HCT116 (cell line): ENCODE measurements at regions not wholly inside any gene's neighbourhood (a gene's known extent, or its start where the extent isn't known, plus 50 kb on each side); places are given as distances from the start of the nearest gene placed in this dataset.

ENCODE experiments used
- ATAC-seq: fragments of 200-7000 bp; cut with Tn5 transposase; 2 replicates; pipeline ENCODE4 v1.9.1; 2020; ENCODE audit warnings: mild to moderate bottlenecking, moderate library complexity
- BruUV-seq: library from RNA; stranded (reverse); fragments of 400-500 nt; replicated peaks from 2 replicates; lab custom pipeline; 2021; lab: Mats Ljungman, UMichigan
- CTCF ChIA-PET: fragments of 300-600 bp; sonication (Branson Sonifier 250); formaldehyde crosslinking; loops from one replicate; lab custom pipeline; 2021; ENCODE audit warnings: antibody characterized with exemption; lab: Charles Lee
- POLR2A ChIA-PET: fragments of 300-600, 350-600 bp; sonication (Branson Sonifier 250); formaldehyde crosslinking; loops from one replicate; lab custom pipeline; 2021; ENCODE audit warnings: antibody characterized with exemption; lab: Charles Lee
- RAD21 ChIA-PET, 2 experiments: fragments of 300-600 bp; sonication (Branson Sonifier 250); formaldehyde crosslinking; loops; one replicate each; lab custom pipeline; 2023; ENCODE audit warnings: low total read pairs in 2 of 2; ENCODE audit not compliant: uncharacterized antibody in 2 of 2, unreplicated experiment in 2 of 2, low non-redundant PET in 1 of 2; lab: Charles Lee
- DNase-seq: peaks from one replicate; pipeline ENCODE4 v3.0.0-alpha.2; 2010; ENCODE audit warnings: low read depth, low spot score
- H2AFZ ChIP-seq: fragments of 200-600 bp; shearing (Covaris generic), sonication (generic); 2 replicates; pipeline ENCODE4 v1.6.1; 2017; ENCODE audit warnings: low read depth, mixed run types, mixed read lengths, antibody characterized with exemption, low read length; ENCODE audit not compliant: poor library complexity, severe bottlenecking
- H3K27ac ChIP-seq: 2 replicates; pipeline ENCODE4 v1.5.1; 2012; ENCODE audit warnings: low read depth, low read length
- H3K27me3 ChIP-seq: fragments of 200-600 bp; sonication (generic); 2 replicates; pipeline ENCODE4 v1.6.1; 2016; ENCODE audit warnings: mixed run types, low read length, mixed read lengths; ENCODE audit not compliant: insufficient read depth
- H3K36me3 ChIP-seq, 2 experiments: fragments of 200-500 bp in 1 of 2; fragments of 200-600 bp in 1 of 2; sonication (Bioruptor generic) in 1 of 2; sonication (generic) in 1 of 2; 2 replicates each; pipeline versions ENCODE4 v1.5.1 to v1.6.1; 2014 to 2016; ENCODE audit warnings: low read length in 2 of 2, inconsistent platforms in 1 of 2, mixed read lengths in 1 of 2, mixed run types in 1 of 2; ENCODE audit not compliant: insufficient read depth in 2 of 2, control insufficient read depth in 1 of 2
- H3K4me1 ChIP-seq, 2 experiments: fragments of 200-600 bp in 1 of 2; sonication (generic) in 1 of 2; 2 replicates each; pipeline versions ENCODE4 v1.5.1 to v1.6.1; 2012 to 2017; ENCODE audit warnings: low read length in 2 of 2, inconsistent platforms in 1 of 2, mild to moderate bottlenecking in 1 of 2, mixed read lengths in 1 of 2, mixed run types in 1 of 2, moderate library complexity in 1 of 2; ENCODE audit not compliant: insufficient read depth in 2 of 2, control insufficient read depth in 1 of 2
- H3K4me2 ChIP-seq: fragments of 200-600 bp; sonication (generic); 2 replicates; pipeline ENCODE4 v1.6.1; 2017; ENCODE audit warnings: mixed run types, low read length, mixed read lengths
- H3K4me3 ChIP-seq, 2 experiments: fragments of 200-600 bp in 1 of 2; sonication (generic) in 1 of 2; replicated peaks in 1 of 2; 2 replicates each; pipeline ENCODE4 v1.5.1; 2011 to 2016; ENCODE audit warnings: low read length in 2 of 2, control low read depth in 1 of 2, low read depth in 1 of 2, mild to moderate bottlenecking in 1 of 2, mixed read lengths in 1 of 2, mixed run types in 1 of 2
- H3K79me2 ChIP-seq: fragments of 200-600 bp; sonication (generic); 2 replicates; pipeline ENCODE4 v1.6.1; 2017; ENCODE audit warnings: mild to moderate bottlenecking, mixed run types, low read length, moderate library complexity, mixed read lengths; ENCODE audit not compliant: insufficient read depth
- H3K9ac ChIP-seq: fragments of 200-600 bp; sonication (generic); 2 replicates; pipeline ENCODE4 v1.6.1; 2016; ENCODE audit warnings: low read length, mixed read lengths
- H3K9me2 ChIP-seq: fragments of 200-600 bp; sonication (generic), shearing (Covaris generic); 2 replicates; pipeline ENCODE4 v1.6.1; 2017; ENCODE audit warnings: mixed run types, mild to moderate bottlenecking, moderate library complexity; ENCODE audit not compliant: insufficient read depth
- H3K9me3 ChIP-seq, 2 experiments: fragments of 200-500 bp in 1 of 2; fragments of 200-600 bp in 1 of 2; sonication (Bioruptor generic) in 1 of 2; sonication (generic) in 1 of 2; 2 replicates each; pipeline ENCODE4 v1.6.1; 2014 to 2017; ENCODE audit warnings: low read length in 2 of 2, mixed read lengths in 2 of 2, inconsistent platforms in 1 of 2, low read depth in 1 of 2, mild to moderate bottlenecking in 1 of 2, mixed run types in 1 of 2, moderate library complexity in 1 of 2; ENCODE audit not compliant: control insufficient read depth in 1 of 2, insufficient read depth in 1 of 2
- H4K20me1 ChIP-seq: fragments of 200-600 bp; sonication (generic), shearing (Covaris generic); 2 replicates; pipeline ENCODE4 v1.6.1; 2017; ENCODE audit warnings: mixed run types, mild to moderate bottlenecking, moderate library complexity; ENCODE audit not compliant: insufficient read depth
- EZH2 ChIP-seq: fragments of 200-600 bp; sonication (generic); IDR thresholded peaks from 2 replicates; pipeline ENCODE4 v1.6.1; 2017; ENCODE audit warnings: antibody characterized with exemption, mixed run types
- EZH2phosphoT487 ChIP-seq: fragments of 200-600 bp; IDR thresholded peaks from 2 replicates; pipeline ENCODE4 v1.6.1; 2018; ENCODE audit warnings: antibody characterized with exemption, borderline replicate concordance
- FOSL1 ChIP-seq: IDR thresholded peaks from 2 replicates; pipeline ENCODE4 v1.6.1; 2012; ENCODE audit warnings: low read depth
- JUND ChIP-seq: IDR thresholded peaks from 2 replicates; pipeline ENCODE4 v1.6.1; 2012
- POLR2AphosphoS5 ChIP-seq: IDR thresholded peaks from 2 replicates; pipeline ENCODE4 v1.6.1; 2011; ENCODE audit warnings: mild to moderate bottlenecking, low read depth, low read length, moderate library complexity
- TCF7L2 ChIP-seq: IDR thresholded peaks from 2 replicates; pipeline ENCODE4 v1.7.0; 2011; ENCODE audit warnings: borderline replicate concordance, inconsistent platforms; ENCODE audit not compliant: insufficient read depth, insufficient read length; ENCODE audit errors: extremely low read depth
- ZFX ChIP-seq: fragments of 450-650 bp; IDR thresholded peaks from 2 replicates; pipeline ENCODE4 v1.6.1; 2017
- intact Hi-C: fragments of 100-400 bp; cut with micrococcal nuclease; formaldehyde crosslinking; loops from 2 replicates; pipeline ENCODE4 v1.10.0; 2022
- TF ChIP-seq, protein P1 (sequence below): IDR thresholded peaks from 2 replicates; pipeline ENCODE4 v1.6.1; 2011; ENCODE audit warnings: mild to moderate bottlenecking, low read length, moderate library complexity; ENCODE audit not compliant: insufficient replicate concordance; ENCODE audit errors: extremely low read depth
- TF ChIP-seq, protein P2 (sequence below): IDR thresholded peaks from 2 replicates; pipeline ENCODE4 v1.6.1; 2012

DNA sequence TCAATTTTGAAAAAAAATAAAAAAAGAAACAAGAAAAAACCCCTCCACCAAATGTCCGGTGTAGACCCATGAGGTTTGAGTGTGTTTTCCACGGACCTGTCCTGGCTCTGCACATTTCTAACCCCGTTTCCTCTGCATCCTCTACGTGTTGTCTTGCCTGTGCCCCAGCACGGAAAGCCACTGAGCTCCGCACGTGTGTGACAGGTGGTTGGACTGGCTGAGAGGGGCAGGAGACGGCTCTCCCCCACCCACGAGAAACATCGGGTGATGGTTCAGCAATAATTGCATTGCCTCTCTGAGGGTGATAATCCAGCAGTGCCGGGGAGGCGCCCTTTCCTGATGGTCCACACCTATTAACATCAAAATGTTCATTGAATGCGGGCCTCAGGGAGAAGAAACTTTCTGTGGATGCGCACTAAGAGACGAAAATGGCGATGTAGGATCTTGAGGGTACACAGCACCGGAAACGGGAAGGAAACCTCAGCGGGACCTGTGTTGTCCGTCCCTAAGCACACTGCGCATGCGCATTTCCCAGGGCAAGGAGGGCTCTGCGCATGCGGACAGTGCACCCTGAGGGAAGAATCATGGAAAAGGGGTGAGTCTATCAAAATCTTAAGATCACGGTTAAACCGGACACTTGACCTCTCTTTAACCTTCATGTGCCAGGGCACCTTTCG is 470.1 kb upstream of the ADARB2 start:
- Histone ChIP-seq H3K9ac (no peak overlapping the region), H3K9me2 (no peaks in the 10 kb centered on the region), H3K36me3 (no peaks in the 10 kb centered on the region), H3K79me2 (no peaks in the 10 kb centered on the region), H3K4me3 (no peak overlapping the region), H3K27me3 (no peaks in the 10 kb centered on the region), H3K4me2 (no peak overlapping the region), H4K20me1 (no peaks in the 10 kb centered on the region), H3K27ac (no peak overlapping the region), H3K4me1 (no peaks in the 10 kb centered on the region), H2AFZ (no peak overlapping the region), H3K9me3 (peaks cover 11 to 36% of the 10 kb centered on the region in 2 experiments; a peak in 2 of 4 replicates)
- ChIA-PET POLR2A (no interaction called here), RAD21 (no interaction called here), CTCF (no interaction called here)
- TF ChIP-seq ZFX (no peak), TCF7L2 (no peak), POLR2AphosphoS5 (no peak), EZH2phosphoT487 (no peak), FOSL1 (no peak), EZH2 (no peak), JUND (no peak)
- TF ChIP-seq, protein P1, sequence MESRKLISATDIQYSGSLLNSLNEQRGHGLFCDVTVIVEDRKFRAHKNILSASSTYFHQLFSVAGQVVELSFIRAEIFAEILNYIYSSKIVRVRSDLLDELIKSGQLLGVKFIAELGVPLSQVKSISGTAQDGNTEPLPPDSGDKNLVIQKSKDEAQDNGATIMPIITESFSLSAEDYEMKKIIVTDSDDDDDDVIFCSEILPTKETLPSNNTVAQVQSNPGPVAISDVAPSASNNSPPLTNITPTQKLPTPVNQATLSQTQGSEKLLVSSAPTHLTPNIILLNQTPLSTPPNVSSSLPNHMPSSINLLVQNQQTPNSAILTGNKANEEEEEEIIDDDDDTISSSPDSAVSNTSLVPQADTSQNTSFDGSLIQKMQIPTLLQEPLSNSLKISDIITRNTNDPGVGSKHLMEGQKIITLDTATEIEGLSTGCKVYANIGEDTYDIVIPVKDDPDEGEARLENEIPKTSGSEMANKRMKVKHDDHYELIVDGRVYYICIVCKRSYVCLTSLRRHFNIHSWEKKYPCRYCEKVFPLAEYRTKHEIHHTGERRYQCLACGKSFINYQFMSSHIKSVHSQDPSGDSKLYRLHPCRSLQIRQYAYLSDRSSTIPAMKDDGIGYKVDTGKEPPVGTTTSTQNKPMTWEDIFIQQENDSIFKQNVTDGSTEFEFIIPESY: no peak
- TF ChIP-seq, protein P2, sequence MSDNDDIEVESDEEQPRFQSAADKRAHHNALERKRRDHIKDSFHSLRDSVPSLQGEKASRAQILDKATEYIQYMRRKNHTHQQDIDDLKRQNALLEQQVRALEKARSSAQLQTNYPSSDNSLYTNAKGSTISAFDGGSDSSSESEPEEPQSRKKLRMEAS: no peak
- DNase-seq (no peak), ATAC-seq (no peak)
- no TSS peak for BruUV-seq
- intact Hi-C loops: no loop called here
